ENCODE measurements at regions not wholly inside any gene's neighbourhood (a gene's known extent, or its start where the extent isn't known, plus 50 kb on each side); places are given as distances from the start of the nearest gene placed in this dataset.
"Not testable (repeated sequence)": the region's sequence is repeated elsewhere in the genome, so short reads cannot be mapped to it uniquely, and the experiment has no call there.

GRCh38 chr10:43992816-43993215 is 344.1 kb upstream of the ZNF32 start:
- not testable (repeated sequence) for DNase-seq

GRCh38 chr10:43986374-43986773 is 337.7 kb upstream of the ZNF32 start:
- no peak for DNase-seq

GRCh38 chr10:43985941-43986340 is 337.3 kb upstream of the ZNF32 start:
- DNase-seq: no peak

- DNase-seq: no peak
Observed at GRCh38 chr10:43983856-43984271, 335.2 kb upstream of the ZNF32 start.

- no peak for DNase-seq
Observed at GRCh38 chr10:43983405-43983804, 334.7 kb upstream of the ZNF32 start.

- no peak for DNase-seq
Observed at GRCh38 chr10:43982250-43982649, 333.6 kb upstream of the ZNF32 start.

GRCh38 chr10:43981696-43982095 is 333.0 kb upstream of the ZNF32 start:
- DNase-seq: no peak

- no peak for DNase-seq
Observed at GRCh38 chr10:43981232-43981631, 332.6 kb upstream of the ZNF32 start.

- no peak for DNase-seq
Observed at GRCh38 chr10:43980715-43981114, 332.0 kb upstream of the ZNF32 start.

GRCh38 chr10:43980313-43980712 is 331.6 kb upstream of the ZNF32 start:
- no peak for DNase-seq

GRCh38 chr10:43979551-43979950 is 330.9 kb upstream of the ZNF32 start:
- no peak for DNase-seq

- no peak for DNase-seq
Observed at GRCh38 chr10:43978936-43979335, 330.3 kb upstream of the ZNF32 start.

- DNase-seq: no peak
Observed at GRCh38 chr10:43978091-43978490, 329.4 kb upstream of the ZNF32 start.

- DNase-seq: no peak
Observed at GRCh38 chr10:43976292-43976691, 327.6 kb upstream of the ZNF32 start.

- no peak for DNase-seq
Observed at GRCh38 chr10:43973801-43974200, 325.1 kb upstream of the ZNF32 start.

- DNase-seq: no peak
Observed at GRCh38 chr10:43972976-43973647, 324.4 kb upstream of the ZNF32 start.

- DNase-seq: no peak
Observed at GRCh38 chr10:43971981-43972380, 323.3 kb upstream of the ZNF32 start.

- no peak for DNase-seq
Observed at GRCh38 chr10:43971306-43971705, 322.6 kb upstream of the ZNF32 start.

- no peak for DNase-seq
Observed at GRCh38 chr10:43970717-43971116, 322.0 kb upstream of the ZNF32 start.

GRCh38 chr10:43970018-43970698 is 321.5 kb upstream of the ZNF32 start:
- no peak for DNase-seq

- no peak for DNase-seq
Observed at GRCh38 chr10:43969506-43969905, 320.8 kb upstream of the ZNF32 start.

- DNase-seq: no peak
Observed at GRCh38 chr10:43968961-43969360, 320.3 kb upstream of the ZNF32 start.

- DNase-seq: no peak
Observed at GRCh38 chr10:43968076-43968475, 319.4 kb upstream of the ZNF32 start.

- DNase-seq: no peak
Observed at GRCh38 chr10:43966571-43966965, 317.9 kb upstream of the ZNF32 start.

Data from stimulated activated CD4-positive, alpha-beta T cell treated with anti-CD3 and anti-CD28 coated beads, Interleukin-1b, Interleukin-23, amount 100 ng/mL, for 48 hours (primary cell).